GM18519 (cell line): ENCODE measurements at regions not wholly inside any gene's neighbourhood (a gene's known extent, or its start where the extent isn't known, plus 50 kb on each side); places are given as distances from the start of the nearest gene placed in this dataset.
"Not testable (repeated sequence)": the region's sequence is repeated elsewhere in the genome, so short reads cannot be mapped to it uniquely, and the experiment has no call there.

Experiments used
- ATAC-seq: cut with Tn5 transposase; IDR thresholded peaks from one replicate; pipeline ENCODE4 v1.9.1; 2021; ENCODE audit warnings: mild to moderate bottlenecking, moderate library complexity; ENCODE audit not compliant: unreplicated experiment, low FRiP score

DNA sequence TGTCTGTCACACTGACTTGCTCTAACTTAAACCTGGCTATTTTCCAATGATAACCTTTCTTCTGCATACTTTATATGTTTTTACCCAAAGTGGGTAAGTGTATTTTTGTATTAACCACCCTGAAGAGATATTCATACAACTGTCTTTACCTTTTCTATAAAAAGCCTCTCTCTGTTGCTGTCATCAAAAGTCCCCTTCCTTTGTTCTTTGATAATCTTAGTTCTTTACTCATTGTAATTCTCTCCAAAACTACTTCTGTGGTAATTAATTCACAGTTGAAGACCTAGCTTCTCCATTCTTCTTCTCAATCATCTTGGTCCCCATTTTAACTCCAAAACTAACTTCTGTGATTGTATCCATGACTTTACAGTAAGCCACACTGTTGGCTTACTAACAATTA, 479.7 kb upstream of the MGAT4C start:
- no peak for ATAC-seq

- ATAC-seq: no peak
Observed at GRCh38 chr12:86735072-86735471, 478.9 kb upstream of the MGAT4C start.

- no peak for ATAC-seq
Observed at GRCh38 chr12:86730233-86730632, 474.0 kb upstream of the MGAT4C start.

- ATAC-seq: no peak
Observed at GRCh38 chr12:86729739-86730138, 473.5 kb upstream of the MGAT4C start.

- no peak for ATAC-seq
Observed at GRCh38 chr12:86727160-86727559, 471.0 kb upstream of the MGAT4C start.

DNA sequence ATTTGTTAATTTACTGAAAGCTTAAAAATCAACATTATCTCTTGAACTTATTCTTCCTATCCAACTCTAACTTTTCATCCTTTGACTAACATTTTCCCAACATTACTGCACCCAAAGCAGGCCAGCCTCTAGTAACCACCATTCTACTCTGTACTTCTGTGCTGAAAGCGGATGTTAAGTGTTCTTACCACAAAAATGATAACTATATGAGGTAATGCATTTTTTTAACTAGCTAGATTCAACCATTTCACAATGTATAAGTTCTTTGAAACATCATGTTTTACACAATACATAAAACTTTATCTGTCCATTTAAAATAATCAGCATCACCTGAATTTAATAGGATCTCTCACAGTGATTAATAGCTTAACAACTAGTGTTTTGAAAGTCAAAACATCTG, 468.5 kb upstream of the MGAT4C start:
- ATAC-seq: no peak

DNA sequence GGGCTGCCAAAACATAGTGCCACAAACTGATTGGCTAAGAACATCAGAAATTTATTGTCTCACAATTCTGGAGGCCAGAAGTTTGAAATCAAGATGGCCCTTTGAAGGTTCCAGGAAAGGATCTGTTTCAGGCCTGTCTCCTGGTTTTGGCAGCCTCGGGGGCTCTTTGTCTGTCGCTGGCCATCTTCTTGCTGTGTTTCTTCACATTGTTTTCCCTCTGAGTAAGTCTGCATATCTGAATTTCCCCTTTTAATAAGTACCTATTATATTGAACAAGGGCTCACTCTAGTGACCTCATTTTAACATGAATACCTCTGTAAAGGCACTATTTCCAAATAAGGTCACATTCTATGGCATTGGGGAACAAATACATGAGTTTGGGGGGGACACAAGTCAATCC, 467.1 kb upstream of the MGAT4C start:
- no peak for ATAC-seq

DNA sequence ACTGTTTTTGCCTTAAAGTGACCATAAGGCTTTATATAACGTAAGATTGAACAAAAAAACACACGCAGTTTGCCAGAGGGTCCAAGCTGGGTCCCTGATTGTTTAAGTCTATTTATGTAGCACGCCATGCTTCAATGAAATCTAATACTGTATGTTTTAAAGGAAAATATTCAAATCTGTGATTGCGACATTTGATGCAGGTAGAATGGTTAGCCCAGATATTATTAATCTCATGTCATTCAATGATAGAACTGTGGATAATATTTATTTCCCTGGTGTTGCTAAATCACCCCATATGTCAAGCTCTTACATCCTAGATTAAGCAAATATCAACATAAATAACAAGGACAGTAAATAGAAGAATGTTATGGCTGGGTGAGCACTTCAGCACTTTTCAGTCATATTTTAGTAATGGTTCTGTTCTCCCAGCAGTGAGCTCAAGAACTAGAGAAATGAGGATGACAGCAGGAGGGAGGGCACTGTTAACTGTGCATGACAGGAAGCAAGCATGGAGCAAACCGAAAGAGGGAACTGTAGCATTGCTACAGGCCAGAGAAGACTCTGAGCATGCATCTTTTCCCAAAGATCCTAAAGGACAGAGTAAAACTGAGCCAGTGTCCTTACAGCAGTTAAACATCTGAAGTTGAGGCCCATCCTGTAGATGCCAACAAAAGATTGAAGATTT, 465.7 kb upstream of the MGAT4C start:
- no peak for ATAC-seq

- no peak for ATAC-seq
Observed at GRCh38 chr12:86719381-86719780, 463.2 kb upstream of the MGAT4C start.

GRCh38 chr12:86713121-86713520, 456.9 kb upstream of the MGAT4C start:
- no peak for ATAC-seq

GRCh38 chr12:86712425-86712843, 456.2 kb upstream of the MGAT4C start:
- ATAC-seq: no peak

DNA sequence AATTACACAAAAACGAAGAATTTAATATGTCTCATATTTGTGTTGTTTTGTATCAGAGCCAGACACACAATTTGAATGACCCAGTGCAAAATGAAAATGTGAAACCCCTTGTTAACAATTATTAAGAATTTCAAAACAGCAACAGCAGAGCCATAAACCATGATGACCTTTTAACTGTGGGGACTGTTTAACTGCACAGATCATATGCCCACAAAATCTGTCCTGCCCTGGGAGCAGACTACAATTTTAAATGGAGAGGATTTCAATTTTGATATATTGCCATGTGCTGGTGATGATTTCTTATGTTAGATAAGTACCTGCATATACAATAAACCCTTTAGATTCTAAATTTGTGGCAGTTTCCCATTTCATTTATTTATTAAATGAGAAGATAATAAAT, 455.5 kb upstream of the MGAT4C start:
- no peak for ATAC-seq

DNA sequence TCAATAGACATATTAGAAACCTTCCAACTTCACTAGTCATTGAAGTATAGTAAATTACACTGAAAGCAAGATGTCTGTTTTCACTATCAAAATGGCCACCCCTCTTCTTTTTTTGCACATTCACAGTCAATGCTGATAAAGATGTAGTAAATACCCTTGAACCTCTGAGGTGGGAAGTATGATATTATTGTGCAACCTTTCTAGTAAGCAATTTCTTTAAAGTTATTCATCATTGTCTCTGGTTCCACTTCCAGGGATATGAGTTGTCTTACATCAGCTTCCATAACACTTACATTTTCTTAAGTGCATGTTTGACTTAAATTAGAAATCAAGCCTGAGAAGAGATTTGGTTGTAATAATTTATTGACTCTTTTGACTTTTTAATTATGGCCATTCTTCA, 453.9 kb upstream of the MGAT4C start:
- no peak for ATAC-seq

- ATAC-seq: not testable (repeated sequence)
Observed at GRCh38 chr12:86709017-86709416, 452.8 kb upstream of the MGAT4C start.

GRCh38 chr12:86698641-86698980, 442.4 kb upstream of the MGAT4C start:
- ATAC-seq: no peak

GRCh38 chr12:86697916-86698640, 441.9 kb upstream of the MGAT4C start:
- no peak for ATAC-seq

DNA sequence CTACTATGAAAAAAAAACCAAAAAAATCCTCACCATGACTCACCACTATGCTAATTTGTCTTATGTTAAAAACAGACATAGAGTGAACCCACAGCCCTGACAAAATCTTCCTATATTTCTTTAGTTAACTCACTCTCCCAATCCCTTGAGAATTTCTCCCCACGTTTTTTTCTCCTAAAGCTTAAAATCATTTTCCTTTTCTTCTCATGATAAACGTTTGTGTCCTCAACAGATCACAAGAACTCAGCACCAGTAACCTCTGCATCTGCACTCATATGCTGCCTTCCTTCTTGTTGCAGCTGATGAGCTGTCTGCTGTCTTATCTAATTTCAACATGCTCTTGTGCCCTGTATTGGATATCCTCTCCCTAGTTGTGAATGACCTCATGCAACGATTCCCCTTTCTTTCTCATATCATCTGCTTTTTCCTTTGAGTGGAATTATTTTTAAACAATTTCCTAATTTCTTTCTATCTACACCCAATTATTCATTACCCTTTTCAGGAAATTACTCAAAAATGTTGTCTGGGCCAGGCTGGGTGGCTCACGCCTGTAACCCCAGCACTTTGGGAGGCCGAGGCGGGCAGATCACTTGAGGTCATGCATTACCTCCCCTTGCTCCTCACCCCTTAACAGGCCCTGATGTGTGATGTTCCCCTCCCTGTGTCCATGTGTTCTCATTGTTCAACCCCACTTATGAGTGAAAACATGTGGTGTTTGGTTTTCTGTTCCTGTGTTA, 427.5 kb upstream of the MGAT4C start:
- ATAC-seq: no peak

- ATAC-seq: no peak
Observed at GRCh38 chr12:86681060-86681459, 424.9 kb upstream of the MGAT4C start.

- ATAC-seq: no peak
Observed at GRCh38 chr12:86675197-86675596, 419.0 kb upstream of the MGAT4C start.

DNA sequence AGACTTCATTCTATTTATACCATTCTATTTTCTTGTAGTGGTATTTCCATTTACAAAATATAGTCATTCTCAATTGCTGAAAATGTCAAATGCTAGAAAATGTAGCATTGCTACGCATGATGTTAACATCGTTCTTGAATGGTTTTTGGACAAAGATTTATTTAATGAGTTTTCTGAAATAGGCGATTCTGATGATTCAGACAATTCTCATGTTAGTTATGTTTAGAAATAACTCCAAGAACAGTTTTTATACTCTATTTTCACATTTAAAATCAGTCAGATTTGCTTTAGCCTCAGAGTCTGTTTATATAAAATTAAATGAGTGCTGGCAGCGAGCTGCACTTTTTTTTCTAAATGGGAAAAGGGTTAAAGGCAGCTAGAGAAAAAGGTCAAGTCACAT, 414.8 kb upstream of the MGAT4C start:
- ATAC-seq: no peak

DNA sequence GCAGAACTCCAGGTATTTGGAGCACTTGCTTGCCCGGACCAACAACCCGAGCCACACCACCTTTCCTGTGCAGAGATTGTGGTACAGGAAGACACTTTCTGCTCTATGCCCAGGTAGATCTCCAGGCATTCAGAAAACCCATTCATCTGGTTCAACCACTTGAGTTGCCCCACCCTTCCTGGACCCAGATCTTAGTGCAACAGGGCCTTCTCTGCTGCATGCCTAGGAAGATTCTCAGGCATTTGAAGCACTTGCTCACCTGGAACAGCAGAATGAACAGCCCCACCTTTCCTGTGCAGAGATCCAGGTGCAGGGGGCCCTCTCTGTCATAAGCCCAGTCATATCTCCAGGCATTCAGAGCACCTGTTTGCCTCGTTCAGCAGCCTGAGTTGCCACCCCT, 412.8 kb upstream of the MGAT4C start:
- no peak for ATAC-seq

DNA sequence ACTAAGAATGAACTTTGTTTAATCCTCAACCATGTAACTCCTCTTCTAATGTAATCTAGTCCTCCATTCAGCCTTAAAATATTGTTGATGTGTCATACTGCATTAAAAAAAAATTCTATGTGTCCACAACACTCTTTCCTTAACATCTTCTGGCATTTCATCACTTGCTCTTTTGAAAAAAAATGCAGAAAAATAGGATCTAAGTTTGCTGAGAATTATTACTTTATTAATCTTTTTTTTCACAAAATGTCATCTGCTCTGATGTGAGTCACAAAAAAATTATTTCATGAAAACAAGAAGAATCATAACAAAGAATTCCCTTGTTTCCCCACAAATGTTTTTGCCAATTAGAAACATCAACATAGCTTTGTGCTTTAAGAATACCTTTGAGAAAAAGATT, 410.1 kb upstream of the MGAT4C start:
- ATAC-seq: no peak
